Smooth muscle cell (in vitro differentiated cells): ENCODE measurements at regions not wholly inside any gene's neighbourhood (a gene's known extent, or its start where the extent isn't known, plus 50 kb on each side); places are given as distances from the start of the nearest gene placed in this dataset.
"Not testable (repeated sequence)": the region's sequence is repeated elsewhere in the genome, so short reads cannot be mapped to it uniquely, and the experiment has no call there.

ENCODE experiments used
- DNase-seq: peaks from one replicate; lab custom pipeline; 2025; ENCODE audit not compliant: unreplicated experiment; lab: John Stamatoyannopoulos, UW
- H2AFZ ChIP-seq: fragments of 200-600 bp; sonication (generic); 2 replicates; pipeline ENCODE4 v1.6.0; 2016; ENCODE audit warnings: antibody characterized with exemption, low read depth, mild to moderate bottlenecking
- H3F3A ChIP-seq: fragments of 200-600 bp; sonication (generic); 2 replicates; pipeline ENCODE4 v1.6.0; 2017; ENCODE audit warnings: antibody characterized with exemption, low read depth
- H3K27ac ChIP-seq: fragments of 200-600 bp; sonication (generic); 2 replicates; pipeline ENCODE4 v1.5.1; 2016; ENCODE audit warnings: low read depth, mild to moderate bottlenecking
- H3K27me3 ChIP-seq: fragments of 200-600 bp; sonication (generic); 2 replicates; pipeline ENCODE4 v1.6.1; 2016; ENCODE audit warnings: low read depth, mild to moderate bottlenecking
- H3K36me3 ChIP-seq: fragments of 200-600 bp; sonication (generic); 2 replicates; pipeline ENCODE4 v1.5.1; 2016; ENCODE audit warnings: low read depth
- H3K4me1 ChIP-seq: fragments of 200-600 bp; sonication (generic); 2 replicates; pipeline ENCODE4 v1.5.1; 2016; ENCODE audit warnings: low read depth
- H3K4me2 ChIP-seq: fragments of 200-600 bp; sonication (generic); 2 replicates; pipeline ENCODE4 v1.6.0; 2016; ENCODE audit warnings: mild to moderate bottlenecking
- H3K4me3 ChIP-seq: fragments of 200-600 bp; sonication (generic); 2 replicates; pipeline ENCODE4 v1.5.1; 2016; ENCODE audit warnings: mild to moderate bottlenecking
- H3K79me2 ChIP-seq: fragments of 200-600 bp; sonication (generic); 2 replicates; pipeline ENCODE4 v1.6.0; 2016; ENCODE audit warnings: low read depth, mild to moderate bottlenecking
- H3K9ac ChIP-seq: fragments of 200-600 bp; sonication (generic); 2 replicates; pipeline ENCODE4 v1.6.0; 2016; ENCODE audit warnings: low read depth
- H3K9me3 ChIP-seq: fragments of 200-600 bp; sonication (generic); replicated peaks from 2 replicates; pipeline ENCODE4 v1.5.1; 2016; ENCODE audit warnings: low read depth
- H4K20me1 ChIP-seq: fragments of 200-600 bp; sonication (generic); 2 replicates; pipeline ENCODE4 v1.6.0; 2016; ENCODE audit warnings: low read depth
- WGBS: methylation state at CpG from one replicate; pipeline ENCODE4 v1.1.7; 2016; ENCODE audit warnings: low lambda C conversion rate; 5-methylcytosine and 5-hydroxymethylcytosine counted together
- TF ChIP-seq, protein P1 (sequence below): fragments of 200-600 bp; sonication (generic); IDR thresholded peaks from 2 replicates; pipeline ENCODE4 v1.5.1; 2017; ENCODE audit warnings: borderline replicate concordance, mild to moderate bottlenecking, antibody characterized with exemption; ENCODE audit not compliant: insufficient read depth, poor library complexity, severe bottlenecking

DNA sequence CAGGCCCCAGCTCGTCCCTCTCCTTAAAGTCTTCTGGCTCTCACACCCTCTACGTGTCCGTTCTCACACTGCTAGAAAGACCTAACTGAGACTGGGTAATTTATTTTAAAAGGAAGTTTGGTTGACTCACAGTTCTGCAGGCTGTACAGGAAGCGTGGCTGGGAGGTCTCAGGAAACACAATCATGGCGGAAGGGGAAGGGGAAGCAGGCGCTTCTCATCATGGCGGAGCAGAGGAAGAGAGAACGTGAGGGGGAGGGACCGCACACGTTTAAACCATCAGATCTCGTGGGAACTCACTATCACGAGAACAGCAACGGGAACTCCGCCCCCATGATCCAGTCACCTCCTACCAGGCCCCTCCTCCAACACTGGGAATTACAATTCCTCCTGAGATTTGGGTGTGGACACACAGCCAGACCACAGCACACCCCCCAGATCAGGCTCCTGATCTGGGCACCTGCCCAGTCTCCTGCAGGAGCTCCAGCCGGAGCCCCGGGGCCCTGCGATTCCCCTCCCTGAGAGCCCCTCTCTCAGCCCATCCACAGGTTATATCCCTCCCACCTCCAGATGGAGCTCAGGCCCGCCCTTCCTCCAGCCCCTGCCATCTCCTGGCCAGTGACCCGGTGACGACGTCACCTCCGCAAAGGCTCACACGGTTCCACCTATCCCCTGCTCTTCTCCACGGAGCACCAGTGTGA lies 170.2 kb downstream of the BRD1 start:
- Histone ChIP-seq H2AFZ (no peak overlapping the region), H3K9me3 (no peaks in the 10 kb centered on the region), H3K4me2 (no peak overlapping the region), H3K79me2 (no peaks in the 10 kb centered on the region), H3K36me3 (no peaks in the 10 kb centered on the region), H3K27ac (no peak overlapping the region), H3K4me1 (no peaks in the 10 kb centered on the region), H3K9ac (no peak overlapping the region), H4K20me1 (no peaks in the 10 kb centered on the region), H3F3A (no peaks in the 10 kb centered on the region), H3K4me3 (no peak overlapping the region), H3K27me3 (no peaks in the 10 kb centered on the region)
- TF ChIP-seq, protein P1, sequence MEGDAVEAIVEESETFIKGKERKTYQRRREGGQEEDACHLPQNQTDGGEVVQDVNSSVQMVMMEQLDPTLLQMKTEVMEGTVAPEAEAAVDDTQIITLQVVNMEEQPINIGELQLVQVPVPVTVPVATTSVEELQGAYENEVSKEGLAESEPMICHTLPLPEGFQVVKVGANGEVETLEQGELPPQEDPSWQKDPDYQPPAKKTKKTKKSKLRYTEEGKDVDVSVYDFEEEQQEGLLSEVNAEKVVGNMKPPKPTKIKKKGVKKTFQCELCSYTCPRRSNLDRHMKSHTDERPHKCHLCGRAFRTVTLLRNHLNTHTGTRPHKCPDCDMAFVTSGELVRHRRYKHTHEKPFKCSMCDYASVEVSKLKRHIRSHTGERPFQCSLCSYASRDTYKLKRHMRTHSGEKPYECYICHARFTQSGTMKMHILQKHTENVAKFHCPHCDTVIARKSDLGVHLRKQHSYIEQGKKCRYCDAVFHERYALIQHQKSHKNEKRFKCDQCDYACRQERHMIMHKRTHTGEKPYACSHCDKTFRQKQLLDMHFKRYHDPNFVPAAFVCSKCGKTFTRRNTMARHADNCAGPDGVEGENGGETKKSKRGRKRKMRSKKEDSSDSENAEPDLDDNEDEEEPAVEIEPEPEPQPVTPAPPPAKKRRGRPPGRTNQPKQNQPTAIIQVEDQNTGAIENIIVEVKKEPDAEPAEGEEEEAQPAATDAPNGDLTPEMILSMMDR: no peak
- WGBS: 94% methylated on average over 20 of the region's 24 CpGs
- DNase-seq: no peak

DNA sequence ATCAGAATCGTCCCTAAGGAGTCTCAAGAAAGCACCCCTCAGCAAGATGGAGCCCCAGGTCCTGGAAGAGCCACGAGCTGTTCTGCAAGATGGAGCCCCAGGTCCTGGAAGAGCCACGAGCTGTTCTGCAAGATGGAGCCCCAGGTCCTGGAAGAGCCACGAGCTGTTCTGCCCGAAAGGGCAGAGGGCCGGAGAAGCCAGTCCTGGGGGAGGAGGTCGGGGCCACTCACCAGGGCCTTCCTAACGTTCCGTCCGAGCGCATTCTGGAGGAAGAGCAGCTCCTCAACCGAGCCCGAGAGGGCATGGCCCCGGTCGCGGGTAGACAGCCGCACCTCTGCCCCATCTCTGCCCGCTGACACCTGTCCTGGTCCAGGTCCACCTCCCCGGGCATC lies 170.8 kb downstream of the BRD1 start:
- H3K4me1 ChIP-seq, DNase-seq, H3K9ac ChIP-seq, H3K9me3 ChIP-seq, H3K4me2 ChIP-seq, H2AFZ ChIP-seq, H3K79me2 ChIP-seq, H3K27me3 ChIP-seq, H3K4me3 ChIP-seq, H3K27ac ChIP-seq, H4K20me1 ChIP-seq, H3K36me3 ChIP-seq, H3F3A ChIP-seq: not testable (repeated sequence)
- 84% methylated on average over 18 of the region's 19 CpGs for WGBS

DNA sequence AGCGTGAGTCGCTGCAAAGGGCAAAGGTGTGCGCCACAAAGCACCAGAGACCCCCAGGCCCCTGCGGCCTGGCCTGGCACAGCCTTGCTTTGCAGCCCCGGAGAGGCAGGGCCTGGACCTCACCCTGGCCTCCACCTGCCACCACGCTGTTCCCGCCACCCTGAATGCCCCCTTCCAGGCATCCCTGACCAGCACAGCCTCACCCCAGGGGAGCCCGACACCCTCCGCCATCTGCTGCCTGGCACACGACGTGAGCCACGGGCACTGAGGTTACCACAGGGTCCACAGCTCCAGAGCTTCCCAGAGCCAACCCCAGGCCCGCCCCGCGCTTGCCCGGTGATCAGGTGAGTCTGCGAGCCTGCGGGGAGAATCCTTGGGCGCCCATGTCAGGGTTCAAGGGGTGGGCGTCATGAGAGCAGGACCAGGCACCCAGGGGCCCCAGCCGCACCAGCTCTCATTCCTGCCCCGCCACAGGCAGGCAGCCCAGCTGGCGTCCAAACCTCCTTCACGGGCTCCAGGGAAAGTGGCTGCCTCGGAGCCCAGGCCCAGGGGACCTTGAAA lies 171.3 kb downstream of the BRD1 start:
- Histone ChIP-seq H3F3A (no peaks in the 10 kb centered on the region), H2AFZ (no peak overlapping the region), H3K4me2 (no peak overlapping the region), H3K36me3 (no peaks in the 10 kb centered on the region), H3K79me2 (no peaks in the 10 kb centered on the region), H3K4me3 (no peak overlapping the region), H3K27me3 (no peaks in the 10 kb centered on the region), H3K27ac (no peak overlapping the region), H3K9ac (no peak overlapping the region), H3K9me3 (no peaks in the 10 kb centered on the region), H3K4me1 (no peaks in the 10 kb centered on the region), H4K20me1 (no peaks in the 10 kb centered on the region)
- WGBS: 94% methylated on average over 25 of the region's 25 CpGs
- DNase-seq: no peak
- TF ChIP-seq, protein P1: no peak

DNA sequence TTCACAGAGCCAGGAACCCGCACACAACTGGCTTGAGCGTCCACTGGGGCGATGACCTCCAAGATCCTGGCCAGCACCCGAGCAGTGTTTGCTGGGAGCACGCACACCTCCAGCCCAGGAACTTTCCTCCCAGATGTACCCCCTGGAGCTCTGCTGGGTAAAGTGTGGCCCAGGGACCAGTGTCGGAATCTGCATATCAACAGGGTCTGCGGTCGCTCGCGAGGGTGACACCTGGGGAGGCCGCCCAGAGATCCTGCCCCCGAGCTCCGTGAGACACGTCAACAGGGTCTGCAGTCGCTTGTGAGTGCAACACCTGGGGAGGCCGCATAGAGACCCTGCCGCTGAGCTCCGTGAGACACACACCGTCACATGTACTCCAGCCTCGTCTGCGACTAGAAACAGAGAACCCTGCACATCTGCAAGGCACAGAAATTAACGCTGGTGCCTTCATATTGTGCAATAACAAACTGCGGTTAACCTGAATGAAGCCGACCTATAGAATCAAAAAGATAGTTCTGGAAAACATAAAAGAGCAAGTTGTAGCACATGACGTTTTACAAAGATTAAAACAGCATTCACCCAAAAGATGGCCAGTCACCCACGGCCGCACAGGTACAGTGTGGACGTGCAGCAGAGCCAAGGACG lies 172.4 kb downstream of the BRD1 start:
- H3K4me3 ChIP-seq: no peak overlapping the region
- H3K4me1 ChIP-seq: no peaks in the 10 kb centered on the region
- H3K9ac ChIP-seq: no peak overlapping the region
- no peak overlapping the region for H3K4me2 ChIP-seq
- no peaks in the 10 kb centered on the region for H3K36me3 ChIP-seq
- H4K20me1 ChIP-seq: no peaks in the 10 kb centered on the region
- no peak for DNase-seq
- no peaks in the 10 kb centered on the region for H3F3A ChIP-seq
- H3K9me3 ChIP-seq: no peaks in the 10 kb centered on the region
- 68% methylated on average over 29 of the region's 29 CpGs for WGBS
- H3K79me2 ChIP-seq: no peaks in the 10 kb centered on the region
- TF ChIP-seq, protein P1: no peak
- H3K27me3 ChIP-seq: no peaks in the 10 kb centered on the region
- H3K27ac ChIP-seq: no peak overlapping the region
- no peak overlapping the region for H2AFZ ChIP-seq
